ENCODE measurements at regions not wholly inside any gene's neighbourhood (a gene's known extent, or its start where the extent isn't known, plus 50 kb on each side); places are given as distances from the start of the nearest gene placed in this dataset.

GRCh38 chr2:129882476-129882875 lies 97.0 kb upstream of the RAB6C start:
- DNase-seq (ENCODE audit: low read depth): no peak
- H3K4me3 ChIP-seq (ENCODE audit: low read depth, low read length): no peak overlapping the region
- no peak for TF ChIP-seq CTCF (IDR thresholded peaks at IDR 0.05; ENCODE audit: control insufficient read depth, extremely low read depth, insufficient read depth)

GRCh38 chr2:129883121-129883520 lies 96.3 kb upstream of the RAB6C start:
- no peak for TF ChIP-seq CTCF (IDR thresholded peaks at IDR 0.05; ENCODE audit: control insufficient read depth, extremely low read depth, insufficient read depth)
- no peak overlapping the region for H3K4me3 ChIP-seq (ENCODE audit: low read depth, low read length)
- DNase-seq (ENCODE audit: low read depth): no peak

GRCh38 chr2:129884221-129884786 lies 95.2 kb upstream of the RAB6C start:
- H3K4me3 ChIP-seq (ENCODE audit: low read depth, low read length): no peak overlapping the region
- TF ChIP-seq CTCF (IDR thresholded peaks at IDR 0.05; ENCODE audit: control insufficient read depth, extremely low read depth, insufficient read depth): no peak
- no peak for DNase-seq (ENCODE audit: low read depth)

GRCh38 chr2:129885735-129886134 lies 93.7 kb upstream of the RAB6C start:
- DNase-seq (ENCODE audit: low read depth): no peak
- H3K4me3 ChIP-seq (ENCODE audit: low read depth, low read length): no peak overlapping the region
- no peak for TF ChIP-seq CTCF (IDR thresholded peaks at IDR 0.05; ENCODE audit: control insufficient read depth, extremely low read depth, insufficient read depth)

- H3K4me3 ChIP-seq (ENCODE audit: low read depth, low read length): no peak overlapping the region
- TF ChIP-seq CTCF (IDR thresholded peaks at IDR 0.05; ENCODE audit: control insufficient read depth, extremely low read depth, insufficient read depth): no peak
- DNase-seq (ENCODE audit: low read depth): no peak
These were observed 91.7 kb upstream of the RAB6C start for GRCh38 chr2:129887688-129888266.

- H3K4me3 ChIP-seq (ENCODE audit: low read depth, low read length): no peak overlapping the region
- no peak for TF ChIP-seq CTCF (IDR thresholded peaks at IDR 0.05; ENCODE audit: control insufficient read depth, extremely low read depth, insufficient read depth)
- DNase-seq (ENCODE audit: low read depth): no peak
These were observed 91.0 kb upstream of the RAB6C start for GRCh38 chr2:129888461-129888860.

- TF ChIP-seq CTCF (IDR thresholded peaks at IDR 0.05; ENCODE audit: control insufficient read depth, extremely low read depth, insufficient read depth): no peak
- DNase-seq (ENCODE audit: low read depth): no peak
These were observed 90.6 kb upstream of the RAB6C start for GRCh38 chr2:129888896-129889295.

More at GRCh38 chr2:129888896-129889295, 90.6 kb upstream of the RAB6C start:
- no peak overlapping the region for H3K4me3 ChIP-seq (ENCODE audit: low read depth, low read length)

Data from LNCaP clone FGC (cell line).